MM.1S (cell line): ENCODE measurements at regions not wholly inside any gene's neighbourhood (a gene's known extent, or its start where the extent isn't known, plus 50 kb on each side); places are given as distances from the start of the nearest gene placed in this dataset.

Experiments
- DNase-seq: peaks from one replicate; pipeline ENCODE4 v3.0.0-alpha.2; 2015
- H2AFZ ChIP-seq: fragments of 300-600 bp; sonication (generic); 2 replicates; pipeline ENCODE4 v1.6.0; 2016; ENCODE audit warnings: antibody characterized with exemption, low read length
- H3F3A ChIP-seq: fragments of 300-600 bp; sonication (generic); 2 replicates; pipeline ENCODE4 v1.6.1; 2016; ENCODE audit warnings: mild to moderate bottlenecking, antibody characterized with exemption, low read length, moderate library complexity, mixed read lengths; ENCODE audit not compliant: insufficient read depth
- H3K27ac ChIP-seq: fragments of 300-600 bp; sonication (generic); 2 replicates; pipeline ENCODE4 v1.5.1; 2016; ENCODE audit warnings: mild to moderate bottlenecking, low read length
- H3K27me3 ChIP-seq: fragments of 300-600 bp; sonication (generic); replicated peaks from 2 replicates; pipeline ENCODE4 v1.6.0; 2016; ENCODE audit warnings: low read length; ENCODE audit not compliant: insufficient read depth
- H3K36me3 ChIP-seq: fragments of 300-600 bp; sonication (generic); replicated peaks from 2 replicates; pipeline ENCODE4 v1.6.1; 2016; ENCODE audit warnings: mild to moderate bottlenecking, low read length, mixed read lengths; ENCODE audit not compliant: insufficient read depth
- H3K4me1 ChIP-seq: fragments of 300-600 bp; sonication (generic); 2 replicates; pipeline ENCODE4 v1.6.1; 2016; ENCODE audit warnings: low read length, mixed read lengths
- H3K4me2 ChIP-seq: fragments of 300-600 bp; sonication (generic); 2 replicates; pipeline ENCODE4 v1.6.0; 2016; ENCODE audit warnings: low read depth, low read length
- H3K4me3 ChIP-seq: fragments of 300-600 bp; sonication (generic); 2 replicates; pipeline ENCODE4 v1.5.1; 2016; ENCODE audit warnings: low read length, mixed read lengths
- H3K79me2 ChIP-seq: fragments of 300-600 bp; sonication (generic); 2 replicates; pipeline ENCODE4 v1.6.1; 2016; ENCODE audit warnings: mixed run types, low read length, mixed read lengths
- H3K9ac ChIP-seq: fragments of 300-600 bp; sonication (generic); 2 replicates; pipeline ENCODE4 v1.6.1; 2016; ENCODE audit warnings: low read length, mixed read lengths
- H3K9me2 ChIP-seq: fragments of 300-600 bp; sonication (generic); replicated peaks from 2 replicates; pipeline ENCODE4 v1.6.1; 2016; ENCODE audit warnings: mild to moderate bottlenecking, low read length, mixed read lengths; ENCODE audit not compliant: insufficient read depth
- H3K9me3 ChIP-seq: fragments of 300-600 bp; sonication (generic); replicated peaks from 2 replicates; pipeline ENCODE4 v1.6.1; 2016; ENCODE audit warnings: mild to moderate bottlenecking, low read length, mixed read lengths; ENCODE audit not compliant: insufficient read depth
- H4K20me1 ChIP-seq: fragments of 300-600 bp; sonication (generic); 2 replicates; pipeline ENCODE4 v1.6.1; 2016; ENCODE audit warnings: mild to moderate bottlenecking, low read length, moderate library complexity, mixed read lengths; ENCODE audit not compliant: insufficient read depth
- EZH2 ChIP-seq: fragments of 300-600 bp; sonication (generic); optimal IDR thresholded peaks from 2 replicates; pipeline ENCODE3; 2017; ENCODE audit warnings: low read depth, mild to moderate bottlenecking, antibody characterized with exemption, low read length, mixed read lengths
- EZH2phosphoT487 ChIP-seq: fragments of 300-600 bp; sonication (generic); IDR thresholded peaks from 2 replicates; pipeline ENCODE4 v1.6.1; 2018; ENCODE audit warnings: antibody characterized with exemption, low read length
- TF ChIP-seq, protein P1 (sequence below): fragments of 300-600 bp; sonication (generic); IDR thresholded peaks from 2 replicates; pipeline ENCODE4 v1.5.1; 2016; ENCODE audit warnings: antibody characterized with exemption, low read length, mixed read lengths

DNA sequence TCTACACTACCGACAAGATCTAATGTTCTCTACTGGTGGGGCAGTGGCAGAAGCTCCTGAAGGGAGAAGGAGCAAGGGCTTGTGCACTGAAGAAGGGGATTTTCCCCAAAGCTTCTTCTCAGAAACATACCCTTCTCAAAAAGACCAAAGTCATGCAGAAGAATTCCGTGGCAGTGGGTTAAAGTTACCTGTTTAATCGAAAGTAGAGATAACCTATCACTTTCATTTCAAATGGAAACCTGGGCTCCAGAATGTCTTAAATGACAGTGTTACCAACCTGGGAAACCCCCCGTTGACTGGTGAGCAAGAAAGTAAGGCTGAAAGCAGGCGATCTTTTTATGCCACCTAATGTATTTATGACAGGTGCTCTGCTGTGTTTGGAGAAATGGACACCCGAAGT is 92.5 kb upstream of the TEX13D start:
- Histone ChIP-seq H3K4me1 (peaks cover 3% of the 10 kb centered on the region; the same call in 1 of the 2 replicates), H3K27ac (no peak overlapping the region), H3K4me2 (peak overlapping the region; percentile 61; the same call in 1 of the 2 replicates), H3K4me3 (0 out of 2 replicates have a peak overlapping the region, but pooled peaks have one; percentile 12), H4K20me1 (no peaks in the 10 kb centered on the region), H3K9me2 (no peaks in the 10 kb centered on the region), H3K36me3 (no peaks in the 10 kb centered on the region), H3K79me2 (no peaks in the 10 kb centered on the region), H3K27me3 (peaks cover 8% of the 10 kb centered on the region; the same call in 1 of the 2 replicates), H3K9me3 (no peaks in the 10 kb centered on the region), H2AFZ (no peak overlapping the region), H3F3A (no peaks in the 10 kb centered on the region), H3K9ac (no peak overlapping the region)
- TF ChIP-seq EZH2, result no peak
- TF ChIP-seq EZH2phosphoT487, result no peak
- TF ChIP-seq, protein P1, sequence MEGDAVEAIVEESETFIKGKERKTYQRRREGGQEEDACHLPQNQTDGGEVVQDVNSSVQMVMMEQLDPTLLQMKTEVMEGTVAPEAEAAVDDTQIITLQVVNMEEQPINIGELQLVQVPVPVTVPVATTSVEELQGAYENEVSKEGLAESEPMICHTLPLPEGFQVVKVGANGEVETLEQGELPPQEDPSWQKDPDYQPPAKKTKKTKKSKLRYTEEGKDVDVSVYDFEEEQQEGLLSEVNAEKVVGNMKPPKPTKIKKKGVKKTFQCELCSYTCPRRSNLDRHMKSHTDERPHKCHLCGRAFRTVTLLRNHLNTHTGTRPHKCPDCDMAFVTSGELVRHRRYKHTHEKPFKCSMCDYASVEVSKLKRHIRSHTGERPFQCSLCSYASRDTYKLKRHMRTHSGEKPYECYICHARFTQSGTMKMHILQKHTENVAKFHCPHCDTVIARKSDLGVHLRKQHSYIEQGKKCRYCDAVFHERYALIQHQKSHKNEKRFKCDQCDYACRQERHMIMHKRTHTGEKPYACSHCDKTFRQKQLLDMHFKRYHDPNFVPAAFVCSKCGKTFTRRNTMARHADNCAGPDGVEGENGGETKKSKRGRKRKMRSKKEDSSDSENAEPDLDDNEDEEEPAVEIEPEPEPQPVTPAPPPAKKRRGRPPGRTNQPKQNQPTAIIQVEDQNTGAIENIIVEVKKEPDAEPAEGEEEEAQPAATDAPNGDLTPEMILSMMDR, result no peak
- DNase-seq, result peak; percentile 82

DNA sequence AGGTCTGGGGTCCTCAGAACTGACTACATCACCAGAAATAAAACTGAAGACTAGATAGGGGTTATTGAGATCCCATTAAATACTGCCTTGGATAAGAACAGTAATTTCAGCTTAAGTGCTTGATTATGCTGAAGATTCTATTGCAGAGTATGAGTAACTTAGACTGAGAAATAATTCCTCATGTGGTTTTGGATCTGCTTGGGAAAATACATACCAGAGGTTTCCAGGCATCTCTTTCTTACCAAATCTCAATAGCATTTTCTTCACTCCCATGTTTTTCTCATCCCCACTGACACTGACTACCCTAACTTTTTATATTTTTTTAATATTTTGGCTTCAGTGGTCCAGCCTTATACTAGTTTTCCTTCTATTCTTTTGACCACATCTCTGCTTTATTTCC is 92.0 kb upstream of the TEX13D start:
- TF ChIP-seq EZH2 (no peak), EZH2phosphoT487 (no peak)
- TF ChIP-seq, protein P1, result no peak
- H3K9me3 ChIP-seq, result no peaks in the 10 kb centered on the region

DNA sequence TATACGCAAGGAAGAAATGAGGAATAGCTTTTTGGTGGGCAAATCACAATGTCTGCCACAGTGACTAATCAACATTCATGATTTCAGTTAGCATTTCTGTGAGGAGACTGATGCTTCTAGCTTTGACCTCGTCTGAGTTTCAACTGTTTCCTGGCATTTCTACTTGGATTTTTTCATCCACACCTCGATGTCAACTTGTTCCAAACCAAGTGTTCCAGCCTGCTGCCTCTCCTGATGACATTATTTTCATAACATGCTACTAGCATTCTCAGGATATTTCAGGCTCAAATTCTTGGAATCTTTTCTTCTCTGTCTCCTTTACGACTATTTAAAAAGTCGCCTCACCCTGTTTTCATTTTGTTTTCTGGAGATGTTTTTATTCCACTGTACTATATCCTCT is 90.3 kb upstream of the TEX13D start:
- Histone ChIP-seq H3K27ac (no peak overlapping the region), H3K79me2 (no peaks in the 10 kb centered on the region), H3K4me3 (no peak overlapping the region), H2AFZ (no peak overlapping the region), H3K9me3 (no peaks in the 10 kb centered on the region), H3K4me2 (no peak overlapping the region), H3K9me2 (no peaks in the 10 kb centered on the region), H3K27me3 (peaks cover 8% of the 10 kb centered on the region; the same call in 1 of the 2 replicates), H3K36me3 (no peaks in the 10 kb centered on the region), H3K9ac (no peak overlapping the region), H3F3A (no peaks in the 10 kb centered on the region), H4K20me1 (no peaks in the 10 kb centered on the region), H3K4me1 (peaks cover 3% of the 10 kb centered on the region; the same call in 1 of the 2 replicates)
- TF ChIP-seq EZH2 (no peak), EZH2phosphoT487 (no peak)
- TF ChIP-seq, protein P1, result no peak
- no peak for DNase-seq

More for the DNA sequence above, 92.0 kb upstream of the TEX13D start:
- Histone ChIP-seq H3F3A (no peaks in the 10 kb centered on the region), H3K4me2 (peak overlapping the region; percentile 61), H3K79me2 (no peaks in the 10 kb centered on the region), H3K36me3 (no peaks in the 10 kb centered on the region), H3K27ac (no peak overlapping the region), H3K4me3 (0 out of 2 replicates have a peak overlapping the region, but pooled peaks have one; percentile 12), H3K9me2 (no peaks in the 10 kb centered on the region), H2AFZ (no peak overlapping the region), H4K20me1 (no peaks in the 10 kb centered on the region), H3K4me1 (peaks cover 3% of the 10 kb centered on the region; the same call in 1 of the 2 replicates), H3K9ac (no peak overlapping the region), H3K27me3 (peaks cover 8% of the 10 kb centered on the region; the same call in 1 of the 2 replicates)
- no peak for DNase-seq
